Epithelial cell of proximal tubule (primary cell): ENCODE measurements at regions not wholly inside any gene's neighbourhood (a gene's known extent, or its start where the extent isn't known, plus 50 kb on each side); places are given as distances from the start of the nearest gene placed in this dataset.

Source experiments
- DNase-seq: peaks from one replicate; pipeline ENCODE4 v3.0.0-alpha.2; 2011; ENCODE audit warnings: low read depth
- H3K4me3 ChIP-seq: 2 replicates; pipeline ENCODE4 v1.5.1; 2011; ENCODE audit warnings: low read depth, mild to moderate bottlenecking, low read length
- CTCF ChIP-seq: conservative IDR thresholded peaks from 2 replicates; pipeline ENCODE4 v1.5.1; 2012; ENCODE audit warnings: low read depth, mild to moderate bottlenecking, low read length

- peak; percentile 23 for DNase-seq
- no peak overlapping the region for H3K4me3 ChIP-seq
- no peak for TF ChIP-seq CTCF
Measured at GRCh38 chr2:228507870-228508269, 326.4 kb upstream of the SPHKAP start.

- H3K4me3 ChIP-seq: no peak overlapping the region
- no peak for DNase-seq
- no peak for TF ChIP-seq CTCF
Measured at GRCh38 chr2:228507231-228507824, 325.8 kb upstream of the SPHKAP start.

GRCh38 chr2:228503731-228504130 is 322.2 kb upstream of the SPHKAP start:
- DNase-seq: no peak
- no peak for TF ChIP-seq CTCF
- H3K4me3 ChIP-seq: no peak overlapping the region

- H3K4me3 ChIP-seq: no peak overlapping the region
- no peak for TF ChIP-seq CTCF
- no peak for DNase-seq
Measured at GRCh38 chr2:228493852-228494251, 312.4 kb upstream of the SPHKAP start.

- no peak for TF ChIP-seq CTCF
- H3K4me3 ChIP-seq: no peak overlapping the region
- DNase-seq: no peak
Measured at GRCh38 chr2:228479014-228479413, 297.5 kb upstream of the SPHKAP start.

GRCh38 chr2:228474466-228474865 is 293.0 kb upstream of the SPHKAP start:
- peak; percentile 66 for DNase-seq
- H3K4me3 ChIP-seq: no peak overlapping the region
- TF ChIP-seq CTCF: no peak

GRCh38 chr2:228469721-228470120 is 288.2 kb upstream of the SPHKAP start:
- no peak for DNase-seq
- TF ChIP-seq CTCF: no peak

More at GRCh38 chr2:228469721-228470120, 288.2 kb upstream of the SPHKAP start:
- no peak overlapping the region for H3K4me3 ChIP-seq
